Suprapubic skin (tissue), 3 donors: ENCODE measurements at regions not wholly inside any gene's neighbourhood (a gene's known extent, or its start where the extent isn't known, plus 50 kb on each side); places are given as distances from the start of the nearest gene placed in this dataset.

Experiments used
- POLR2AphosphoS5 ChIP-seq, 3 donors: sonication (generic); formaldehyde crosslinking; IDR thresholded peaks; one replicate each; pipeline ENCODE4 v1.6.1; 2017; ENCODE audit warnings: antibody characterized with exemption in 3 of 3
- TF ChIP-seq, protein P1 (sequence below), 2 donors: fragments of 200-600 bp in 1 of 2; fragments of 450-650 bp in 1 of 2; sonication (generic) in 1 of 2; IDR thresholded peaks; one replicate each; pipeline ENCODE4 v1.5.1; 2016 to 2019; ENCODE audit warnings: antibody characterized with exemption in 2 of 2, mild to moderate bottlenecking in 1 of 2, moderate library complexity in 1 of 2

DNA sequence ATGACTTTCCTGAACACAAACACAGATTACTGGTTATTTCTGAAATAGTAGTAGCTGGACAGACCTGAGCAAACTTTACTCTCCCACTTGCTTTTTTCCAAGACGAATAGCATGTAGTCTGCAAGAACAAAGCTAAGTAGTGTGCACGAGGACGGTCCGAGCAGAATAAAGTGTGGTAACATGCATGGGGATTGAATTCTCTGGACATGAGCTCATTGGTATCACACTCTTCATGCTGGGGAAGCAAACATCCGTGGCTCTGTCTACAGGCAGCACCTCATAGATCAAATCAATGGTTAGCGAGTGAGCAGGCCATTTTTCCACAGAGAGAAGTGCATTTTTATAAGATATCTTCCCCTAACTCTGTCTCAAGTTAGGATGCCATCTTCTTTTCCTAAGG lies 164.8 kb upstream of the STK17B start:
- TF ChIP-seq, protein P1, sequence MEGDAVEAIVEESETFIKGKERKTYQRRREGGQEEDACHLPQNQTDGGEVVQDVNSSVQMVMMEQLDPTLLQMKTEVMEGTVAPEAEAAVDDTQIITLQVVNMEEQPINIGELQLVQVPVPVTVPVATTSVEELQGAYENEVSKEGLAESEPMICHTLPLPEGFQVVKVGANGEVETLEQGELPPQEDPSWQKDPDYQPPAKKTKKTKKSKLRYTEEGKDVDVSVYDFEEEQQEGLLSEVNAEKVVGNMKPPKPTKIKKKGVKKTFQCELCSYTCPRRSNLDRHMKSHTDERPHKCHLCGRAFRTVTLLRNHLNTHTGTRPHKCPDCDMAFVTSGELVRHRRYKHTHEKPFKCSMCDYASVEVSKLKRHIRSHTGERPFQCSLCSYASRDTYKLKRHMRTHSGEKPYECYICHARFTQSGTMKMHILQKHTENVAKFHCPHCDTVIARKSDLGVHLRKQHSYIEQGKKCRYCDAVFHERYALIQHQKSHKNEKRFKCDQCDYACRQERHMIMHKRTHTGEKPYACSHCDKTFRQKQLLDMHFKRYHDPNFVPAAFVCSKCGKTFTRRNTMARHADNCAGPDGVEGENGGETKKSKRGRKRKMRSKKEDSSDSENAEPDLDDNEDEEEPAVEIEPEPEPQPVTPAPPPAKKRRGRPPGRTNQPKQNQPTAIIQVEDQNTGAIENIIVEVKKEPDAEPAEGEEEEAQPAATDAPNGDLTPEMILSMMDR (IDR thresholded peaks at IDR 0.05), result no peak
- TF ChIP-seq POLR2AphosphoS5 (IDR thresholded peaks at IDR 0.05), result no peak
